CD4-positive, alpha-beta T cell (primary cell): ENCODE measurements at regions not wholly inside any gene's neighbourhood (a gene's known extent, or its start where the extent isn't known, plus 50 kb on each side); places are given as distances from the start of the nearest gene placed in this dataset.

ENCODE experiments used
- ATAC-seq: fragments of 200-7000 bp; cut with Tn5 transposase; one replicate; pipeline ENCODE4 v1.10.0; 2022; ENCODE audit warnings: mild to moderate bottlenecking; ENCODE audit not compliant: poor library complexity
- CTCF ChIA-PET: fragments of 350-600 bp; sonication (Branson Sonifier 250); formaldehyde crosslinking; loops from one replicate; lab custom pipeline; 2021; ENCODE audit warnings: antibody characterized with exemption, inconsistent platforms; lab: Charles Lee
- POLR2A ChIA-PET: fragments of 350-600 bp; sonication (Branson Sonifier 250); formaldehyde crosslinking; loops from one replicate; lab custom pipeline; 2021; ENCODE audit warnings: antibody characterized with exemption, inconsistent platforms; lab: Charles Lee
- DNase-seq, 14 experiments: peaks; one replicate each; pipeline ENCODE4 v3.0.0-alpha.2; 2013 to 2020; ENCODE audit warnings: mixed read lengths in 2 of 14
- H3K27ac ChIP-seq, 2 donors: one replicate each; pipeline versions ENCODE4 v1.5.1 to v1.7.0; 2013; ENCODE audit warnings: low read length in 2 of 2, low read depth in 1 of 2, mild to moderate bottlenecking in 1 of 2
- H3K27me3 ChIP-seq, 2 experiments: 1 replicate in 1 of 2; 2 replicates in 1 of 2; pipeline versions ENCODE4 v1.6.1 to v1.7.0; 2013; ENCODE audit warnings: low read length in 2 of 2, control low read depth in 1 of 2, mild to moderate bottlenecking in 1 of 2, moderate library complexity in 1 of 2; ENCODE audit not compliant: insufficient read depth in 2 of 2, control insufficient read depth in 1 of 2
- H3K36me3 ChIP-seq: one replicate; pipeline ENCODE4 v1.6.1; 2013; ENCODE audit warnings: low read length, control low read depth; ENCODE audit not compliant: insufficient read depth
- H3K4me1 ChIP-seq: one replicate; pipeline ENCODE4 v1.6.1; 2013; ENCODE audit warnings: low read length, control low read depth; ENCODE audit not compliant: insufficient read depth
- H3K4me3 ChIP-seq: one replicate; pipeline ENCODE4 v1.5.1; 2013; ENCODE audit warnings: mild to moderate bottlenecking, low read length, moderate library complexity
- H3K9me3 ChIP-seq, 2 experiments: 1 replicate in 1 of 2; 2 replicates in 1 of 2; pipeline versions ENCODE4 v1.6.1 to v1.7.0; 2013; ENCODE audit warnings: low read length in 2 of 2, mild to moderate bottlenecking in 2 of 2, control low read depth in 1 of 2, moderate library complexity in 1 of 2; ENCODE audit not compliant: control insufficient read depth in 1 of 2, insufficient read depth in 1 of 2
- H3K27ac Mint-ChIP-seq: one replicate; pipeline ENCODE4 v1.8.0; 2020; ENCODE audit warnings: mixed read lengths
- H3K27me3 Mint-ChIP-seq: one replicate; pipeline ENCODE4 v1.8.0; 2021; ENCODE audit warnings: mixed read lengths
- H3K36me3 Mint-ChIP-seq: one replicate; pipeline ENCODE4 v1.8.0; 2021; ENCODE audit warnings: low read depth, mixed read lengths
- H3K4me1 Mint-ChIP-seq: one replicate; pipeline ENCODE4 v1.8.0; 2021; ENCODE audit warnings: low read depth, mixed read lengths
- H3K4me3 Mint-ChIP-seq: one replicate; pipeline ENCODE4 v1.8.0; 2020; ENCODE audit warnings: mild to moderate bottlenecking, mixed read lengths
- H3K9me3 Mint-ChIP-seq: one replicate; pipeline ENCODE4 v1.8.0; 2020; ENCODE audit warnings: mixed read lengths
- CTCF ChIP-seq: fragments of 200-600 bp; IDR thresholded peaks from one replicate; pipeline ENCODE4 v1.8.0; 2022; ENCODE audit warnings: antibody characterized with exemption, mild to moderate bottlenecking
- intact Hi-C, 2 experiments: fragments of 100-400 bp; cut with DNase I in 1 of 2; cut with micrococcal nuclease in 1 of 2; formaldehyde crosslinking; loops; one replicate each; pipeline versions ENCODE4 v1.15.1 to v1.9.0; 2023 to 2025; cut with DNase I, micrococcal nuclease

- intact Hi-C loops = no loop called here
- DNase-seq (no peak), ATAC-seq (no peak)
- H3K4me3 ChIP-seq = no peak overlapping the region
- H3K27ac ChIP-seq = no peak overlapping the region
- H3K36me3 ChIP-seq = no peaks in the 10 kb centered on the region
- Mint-ChIP-seq H3K4me1 (no peaks in the 10 kb centered on the region), H3K36me3 (no peaks in the 10 kb centered on the region), H3K27me3 (peaks cover 35% of the 10 kb centered on the region), H3K27ac (no peak overlapping the region), H3K4me3 (no peak overlapping the region), H3K9me3 (no peaks in the 10 kb centered on the region)
- no peaks in the 10 kb centered on the region for H3K4me1 ChIP-seq
- peaks cover 7 to 13% of the 10 kb centered on the region in 2 experiments for H3K27me3 ChIP-seq
- H3K9me3 ChIP-seq = peaks cover 0 to 5% of the 10 kb centered on the region in 2 experiments
- ChIA-PET CTCF (no interaction called here), POLR2A (no interaction called here)
- no peak for TF ChIP-seq CTCF
These were observed 82.2 kb downstream of the RPS6KA4 start for GRCh38 chr11:64441127-64441526.

GRCh38 chr11:64443001-64443400, 84.0 kb downstream of the RPS6KA4 start:
- H3K36me3 ChIP-seq = no peaks in the 10 kb centered on the region
- no peak for ATAC-seq
- no peak overlapping the region for H3K27ac ChIP-seq
- ChIA-PET POLR2A (no interaction called here), CTCF (no interaction called here)
- H3K9me3 ChIP-seq = peaks cover 0 to 5% of the 10 kb centered on the region in 2 experiments
- Mint-ChIP-seq H3K4me3 (no peak overlapping the region), H3K27me3 (peaks cover 36% of the 10 kb centered on the region), H3K9me3 (no peaks in the 10 kb centered on the region), H3K4me1 (peaks cover 1% of the 10 kb centered on the region), H3K27ac (no peak overlapping the region), H3K36me3 (no peaks in the 10 kb centered on the region)
- intact Hi-C loops = no loop called here
- H3K4me1 ChIP-seq = peaks cover 2% of the 10 kb centered on the region
- H3K4me3 ChIP-seq = no peak overlapping the region
- peaks cover 6 to 10% of the 10 kb centered on the region in 2 experiments for H3K27me3 ChIP-seq
- no peak for DNase-seq
- TF ChIP-seq CTCF = no peak

GRCh38 chr11:64444838-64445441, 86.0 kb downstream of the RPS6KA4 start:
- Mint-ChIP-seq H3K27me3 (peaks cover 43% of the 10 kb centered on the region), H3K36me3 (no peaks in the 10 kb centered on the region), H3K9me3 (no peaks in the 10 kb centered on the region), H3K27ac (no peak overlapping the region), H3K4me1 (peaks cover 19% of the 10 kb centered on the region), H3K4me3 (no peak overlapping the region)
- no peak for DNase-seq
- ChIA-PET CTCF (no interaction called here), POLR2A (no interaction called here)
- TF ChIP-seq CTCF = no peak
- Histone ChIP-seq H3K36me3 (no peaks in the 10 kb centered on the region), H3K27me3 (peaks cover 10 to 13% of the 10 kb centered on the region in 2 experiments), H3K4me1 (peaks cover 21% of the 10 kb centered on the region), H3K4me3 (no peak overlapping the region), H3K9me3 (peaks cover 0 to 8% of the 10 kb centered on the region in 2 experiments), H3K27ac (no peak overlapping the region)
- intact Hi-C loops = no loop called here
- no peak for ATAC-seq
